Activated B cell treated with CpG ODN at 0.5 μM for 24 hours (primary cell): ENCODE measurements at regions not wholly inside any gene's neighbourhood (a gene's known extent, or its start where the extent isn't known, plus 50 kb on each side); places are given as distances from the start of the nearest gene placed in this dataset.

Source experiments
- ATAC-seq: fragments of 200-7000 bp; cut with Tn5 transposase; one replicate; pipeline ENCODE4 v1.10.0; 2021; ENCODE audit warnings: low read depth, mild to moderate bottlenecking, moderate library complexity
- CTCF ChIA-PET: fragments of 350-600 bp; sonication (Branson Sonifier 250); formaldehyde crosslinking; loops from one replicate; lab custom pipeline; 2021; ENCODE audit warnings: antibody characterized with exemption; lab: Charles Lee
- POLR2A ChIA-PET: fragments of 350-600 bp; sonication (Branson Sonifier 250); formaldehyde crosslinking; loops from one replicate; lab custom pipeline; 2021; ENCODE audit warnings: antibody characterized with exemption; lab: Charles Lee
- DNase-seq: peaks from one replicate; pipeline ENCODE4 v3.0.0; 2022
- H3K27ac Mint-ChIP-seq: one replicate; pipeline ENCODE4 v1.8.0; 2020; ENCODE audit warnings: mixed read lengths
- H3K27me3 Mint-ChIP-seq: one replicate; pipeline ENCODE4 v1.8.0; 2021; ENCODE audit warnings: mixed read lengths
- H3K36me3 Mint-ChIP-seq: one replicate; pipeline ENCODE4 v1.8.0; 2021; ENCODE audit warnings: low read depth, mixed read lengths
- H3K4me1 Mint-ChIP-seq: one replicate; pipeline ENCODE4 v1.8.0; 2021; ENCODE audit warnings: mixed read lengths
- H3K4me3 Mint-ChIP-seq: one replicate; pipeline ENCODE4 v1.8.0; 2020; ENCODE audit warnings: mild to moderate bottlenecking, mixed read lengths
- H3K9me3 Mint-ChIP-seq: one replicate; pipeline ENCODE4 v1.8.0; 2020; ENCODE audit warnings: mixed read lengths
- intact Hi-C: fragments of 100-400 bp; cut with micrococcal nuclease; formaldehyde crosslinking; loops from one replicate; pipeline ENCODE4 v1.15.1; 2024
- TF ChIP-seq, protein P1 (sequence below): fragments of 200-600 bp; IDR thresholded peaks from one replicate; pipeline ENCODE4 v1.8.0; 2022; ENCODE audit warnings: antibody characterized with exemption, mild to moderate bottlenecking

- ChIA-PET POLR2A (interaction anchor here (0.5 kb wide), 1 partner anchor 129 kb away, joined by 7 read pairs; no protein-coding TSS in a partner anchor), CTCF (no interaction called here)
- Mint-ChIP-seq H3K4me3 (no peak overlapping the region), H3K4me1 (peaks cover 3% of the 10 kb centered on the region), H3K27ac (no peak overlapping the region), H3K9me3 (peaks cover 8% of the 10 kb centered on the region), H3K27me3 (no peaks in the 10 kb centered on the region), H3K36me3 (no peaks in the 10 kb centered on the region)
- intact Hi-C loops: no loop called here
- no peak for ATAC-seq
- no peak for DNase-seq
- TF ChIP-seq, protein P1, sequence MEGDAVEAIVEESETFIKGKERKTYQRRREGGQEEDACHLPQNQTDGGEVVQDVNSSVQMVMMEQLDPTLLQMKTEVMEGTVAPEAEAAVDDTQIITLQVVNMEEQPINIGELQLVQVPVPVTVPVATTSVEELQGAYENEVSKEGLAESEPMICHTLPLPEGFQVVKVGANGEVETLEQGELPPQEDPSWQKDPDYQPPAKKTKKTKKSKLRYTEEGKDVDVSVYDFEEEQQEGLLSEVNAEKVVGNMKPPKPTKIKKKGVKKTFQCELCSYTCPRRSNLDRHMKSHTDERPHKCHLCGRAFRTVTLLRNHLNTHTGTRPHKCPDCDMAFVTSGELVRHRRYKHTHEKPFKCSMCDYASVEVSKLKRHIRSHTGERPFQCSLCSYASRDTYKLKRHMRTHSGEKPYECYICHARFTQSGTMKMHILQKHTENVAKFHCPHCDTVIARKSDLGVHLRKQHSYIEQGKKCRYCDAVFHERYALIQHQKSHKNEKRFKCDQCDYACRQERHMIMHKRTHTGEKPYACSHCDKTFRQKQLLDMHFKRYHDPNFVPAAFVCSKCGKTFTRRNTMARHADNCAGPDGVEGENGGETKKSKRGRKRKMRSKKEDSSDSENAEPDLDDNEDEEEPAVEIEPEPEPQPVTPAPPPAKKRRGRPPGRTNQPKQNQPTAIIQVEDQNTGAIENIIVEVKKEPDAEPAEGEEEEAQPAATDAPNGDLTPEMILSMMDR: no peak
These were observed 324.9 kb downstream of the KCNRG start for GRCh38 chr13:50340146-50340545.

- H3K27me3 Mint-ChIP-seq: no peaks in the 10 kb centered on the region
- peaks cover 8% of the 10 kb centered on the region for H3K9me3 Mint-ChIP-seq
- POLR2A ChIA-PET: interaction anchor here (0.5 kb wide), 1 partner anchor 129 kb away, joined by 7 read pairs; no protein-coding TSS in a partner anchor
- TF ChIP-seq, protein P1: no peak
- ATAC-seq: no peak
- intact Hi-C loops: no loop called here
- H3K4me3 Mint-ChIP-seq: no peak overlapping the region
- CTCF ChIA-PET: no interaction called here
- no peak overlapping the region for H3K27ac Mint-ChIP-seq
- H3K36me3 Mint-ChIP-seq: no peaks in the 10 kb centered on the region
- peaks cover 3% of the 10 kb centered on the region for H3K4me1 Mint-ChIP-seq
- DNase-seq: no peak
These were observed 325.5 kb downstream of the KCNRG start for GRCh38 chr13:50340551-50341287.

DNA sequence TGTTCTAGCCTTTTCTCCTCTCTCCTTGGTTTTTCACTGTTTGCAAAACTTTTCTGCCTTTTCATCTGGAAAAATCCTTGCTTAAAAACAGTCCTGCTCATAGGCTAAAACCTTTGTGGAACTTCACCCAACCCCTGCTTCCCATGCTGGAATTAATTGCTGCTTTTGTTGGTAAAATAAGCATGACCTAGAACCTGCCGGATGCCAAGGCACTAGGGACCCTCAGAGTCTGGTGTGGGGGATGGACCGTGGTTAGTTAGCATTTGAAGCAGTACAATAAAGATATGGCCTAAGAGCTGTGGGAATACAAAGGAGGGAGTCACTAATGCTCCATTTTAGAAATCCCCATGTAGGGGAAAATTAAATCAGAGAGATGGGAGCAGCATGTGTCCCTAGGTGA is 326.3 kb downstream of the KCNRG start:
- Mint-ChIP-seq H3K4me1 (peaks cover 3% of the 10 kb centered on the region), H3K27ac (no peak overlapping the region), H3K9me3 (peaks cover 8% of the 10 kb centered on the region), H3K36me3 (no peaks in the 10 kb centered on the region), H3K27me3 (no peaks in the 10 kb centered on the region), H3K4me3 (no peak overlapping the region)
- POLR2A ChIA-PET: no interaction called here
- DNase-seq (no peak), ATAC-seq (no peak)
- TF ChIP-seq, protein P1: no peak
- intact Hi-C loops: no loop called here
- CTCF ChIA-PET: no interaction called here

- Mint-ChIP-seq H3K9me3 (peaks cover 8% of the 10 kb centered on the region), H3K4me1 (peaks cover 3% of the 10 kb centered on the region), H3K27me3 (no peaks in the 10 kb centered on the region), H3K4me3 (no peak overlapping the region), H3K36me3 (no peaks in the 10 kb centered on the region), H3K27ac (no peak overlapping the region)
- CTCF ChIA-PET: no interaction called here
- intact Hi-C loops: no loop called here
- no peak for ATAC-seq
- no peak for DNase-seq
- POLR2A ChIA-PET: no interaction called here
- TF ChIP-seq, protein P1: no peak
These were observed 329.5 kb downstream of the KCNRG start for GRCh38 chr13:50344717-50345116.

DNA sequence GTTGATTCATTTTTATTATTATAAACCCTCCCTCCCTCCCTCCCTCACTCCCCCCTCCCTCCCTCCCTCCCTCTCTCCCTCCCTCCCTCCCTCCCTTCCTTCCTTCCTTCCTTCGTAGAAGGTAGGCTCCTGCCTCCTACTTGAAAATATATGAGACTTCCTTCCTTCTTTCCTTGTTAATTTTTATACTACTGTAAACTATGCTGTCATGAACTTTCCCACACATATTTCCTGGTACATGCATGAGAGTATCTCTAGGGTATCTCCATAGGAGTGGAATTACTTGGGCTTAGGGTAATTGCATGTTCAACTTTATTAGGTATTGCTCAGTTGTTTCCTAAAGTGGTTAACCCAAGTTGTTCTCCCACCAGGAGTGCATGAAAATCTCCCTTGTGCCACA is 330.6 kb downstream of the KCNRG start:
- Mint-ChIP-seq H3K4me3 (no peak overlapping the region), H3K9me3 (peaks cover 8% of the 10 kb centered on the region), H3K27ac (no peak overlapping the region), H3K27me3 (no peaks in the 10 kb centered on the region), H3K36me3 (no peaks in the 10 kb centered on the region), H3K4me1 (peaks cover 3% of the 10 kb centered on the region)
- no peak for DNase-seq
- ChIA-PET CTCF (no interaction called here), POLR2A (no interaction called here)
- intact Hi-C loops: no loop called here
- TF ChIP-seq, protein P1: no peak
- no peak for ATAC-seq
